LNCAP (cell line): ENCODE measurements at regions not wholly inside any gene's neighbourhood (a gene's known extent, or its start where the extent isn't known, plus 50 kb on each side); places are given as distances from the start of the nearest gene placed in this dataset.

Experiments used
- TF ChIP-seq, protein P1 (sequence below): fragments of 450-650 bp; IDR thresholded peaks from 2 replicates; pipeline ENCODE4 v1.5.1; 2017; ENCODE audit warnings: mild to moderate bottlenecking

DNA sequence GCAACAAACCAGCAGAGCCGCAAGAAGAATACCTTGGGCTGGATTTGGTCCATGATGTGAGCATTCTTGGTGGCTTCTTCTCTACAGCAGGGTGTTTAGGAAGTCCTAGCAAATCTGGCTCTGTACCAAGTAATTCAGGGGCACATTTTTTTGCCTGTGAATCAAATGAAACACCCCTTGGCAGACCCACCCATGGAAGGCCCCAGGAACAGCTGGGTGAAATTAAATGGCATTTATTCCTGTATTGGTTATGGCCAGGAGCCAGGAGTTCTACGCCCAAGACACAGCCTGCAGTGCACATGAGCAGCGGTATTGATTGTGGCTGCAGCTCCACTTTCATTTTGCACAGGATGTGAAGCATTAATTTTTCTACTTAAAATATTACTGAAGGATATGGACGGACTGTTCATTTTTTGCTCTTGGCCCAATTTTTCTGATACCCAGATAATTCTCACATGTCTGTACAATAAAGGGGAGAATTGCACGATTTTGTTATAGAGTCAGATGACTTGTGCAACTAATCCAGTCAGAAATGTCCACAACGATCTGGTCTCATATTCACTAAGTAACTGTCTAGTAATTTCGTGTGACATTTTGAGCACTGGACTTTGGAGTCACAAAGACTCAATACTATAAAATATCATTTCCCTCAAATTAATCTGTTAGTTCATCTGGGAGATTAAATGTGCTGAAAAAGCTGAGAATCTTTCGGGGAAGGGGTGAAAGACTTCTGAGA is 120.7 kb upstream of the APC start:
- TF ChIP-seq, protein P1, sequence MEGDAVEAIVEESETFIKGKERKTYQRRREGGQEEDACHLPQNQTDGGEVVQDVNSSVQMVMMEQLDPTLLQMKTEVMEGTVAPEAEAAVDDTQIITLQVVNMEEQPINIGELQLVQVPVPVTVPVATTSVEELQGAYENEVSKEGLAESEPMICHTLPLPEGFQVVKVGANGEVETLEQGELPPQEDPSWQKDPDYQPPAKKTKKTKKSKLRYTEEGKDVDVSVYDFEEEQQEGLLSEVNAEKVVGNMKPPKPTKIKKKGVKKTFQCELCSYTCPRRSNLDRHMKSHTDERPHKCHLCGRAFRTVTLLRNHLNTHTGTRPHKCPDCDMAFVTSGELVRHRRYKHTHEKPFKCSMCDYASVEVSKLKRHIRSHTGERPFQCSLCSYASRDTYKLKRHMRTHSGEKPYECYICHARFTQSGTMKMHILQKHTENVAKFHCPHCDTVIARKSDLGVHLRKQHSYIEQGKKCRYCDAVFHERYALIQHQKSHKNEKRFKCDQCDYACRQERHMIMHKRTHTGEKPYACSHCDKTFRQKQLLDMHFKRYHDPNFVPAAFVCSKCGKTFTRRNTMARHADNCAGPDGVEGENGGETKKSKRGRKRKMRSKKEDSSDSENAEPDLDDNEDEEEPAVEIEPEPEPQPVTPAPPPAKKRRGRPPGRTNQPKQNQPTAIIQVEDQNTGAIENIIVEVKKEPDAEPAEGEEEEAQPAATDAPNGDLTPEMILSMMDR, result no peak

DNA sequence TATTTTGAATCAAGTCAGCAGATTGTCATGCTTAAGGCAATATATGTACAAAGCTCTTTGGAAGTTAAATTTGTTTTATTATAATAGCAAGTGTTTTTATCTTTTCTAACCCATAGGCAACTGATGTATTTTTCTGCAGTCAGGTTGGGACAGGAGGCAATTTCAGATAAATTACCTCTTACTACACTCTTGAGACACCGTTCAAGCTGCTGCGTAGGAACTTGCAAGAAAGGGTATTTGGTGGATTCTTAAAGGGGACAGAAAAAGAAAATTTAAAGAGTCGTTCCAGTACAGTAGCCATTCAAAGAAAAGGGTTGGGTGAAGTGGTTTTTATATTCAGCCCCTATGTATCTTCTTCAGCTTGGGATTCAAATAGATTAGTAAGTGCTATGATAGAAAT is 112.4 kb upstream of the APC start:
- TF ChIP-seq, protein P1, result no peak

DNA sequence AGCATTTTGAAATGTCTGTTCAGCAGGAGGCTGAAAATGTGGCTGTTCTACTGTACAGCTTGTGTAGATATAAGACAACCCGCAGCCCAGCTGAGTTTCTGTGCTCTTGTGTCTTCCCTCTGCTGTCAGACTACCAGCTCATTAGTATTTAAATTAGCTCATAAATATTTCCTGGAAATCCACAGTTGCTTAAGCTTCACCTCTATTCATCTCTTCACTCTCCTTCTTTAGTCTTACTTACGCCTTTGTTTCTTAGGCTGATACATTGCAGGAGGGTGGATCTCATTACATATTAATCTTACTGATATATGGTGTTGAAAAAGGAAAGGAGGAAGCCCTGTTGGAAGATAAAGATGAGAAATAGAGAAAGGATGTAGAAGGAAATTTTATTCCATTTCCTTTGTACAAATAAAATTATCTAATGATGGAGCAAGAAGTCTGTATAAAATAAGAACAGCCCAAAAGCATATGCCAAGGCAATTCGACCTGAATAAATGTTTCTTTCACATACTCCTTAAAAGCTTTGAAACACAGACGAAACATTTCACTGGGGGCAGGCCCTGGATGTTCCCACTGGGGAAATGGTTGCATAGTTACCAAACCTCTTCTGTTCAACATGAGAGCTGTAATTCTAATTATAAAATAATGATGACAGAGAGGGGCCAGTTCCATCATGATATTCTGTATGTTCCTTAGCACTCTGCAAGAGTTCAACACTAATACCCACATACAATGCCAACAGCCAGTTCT is 111.8 kb upstream of the APC start:
- TF ChIP-seq, protein P1, result no peak

- TF ChIP-seq, protein P1, result no peak
These were observed 111.0 kb upstream of the APC start for GRCh38 chr5:112626715-112627114.

- TF ChIP-seq, protein P1, result no peak
These were observed 109.3 kb upstream of the APC start for GRCh38 chr5:112628214-112628980.

DNA sequence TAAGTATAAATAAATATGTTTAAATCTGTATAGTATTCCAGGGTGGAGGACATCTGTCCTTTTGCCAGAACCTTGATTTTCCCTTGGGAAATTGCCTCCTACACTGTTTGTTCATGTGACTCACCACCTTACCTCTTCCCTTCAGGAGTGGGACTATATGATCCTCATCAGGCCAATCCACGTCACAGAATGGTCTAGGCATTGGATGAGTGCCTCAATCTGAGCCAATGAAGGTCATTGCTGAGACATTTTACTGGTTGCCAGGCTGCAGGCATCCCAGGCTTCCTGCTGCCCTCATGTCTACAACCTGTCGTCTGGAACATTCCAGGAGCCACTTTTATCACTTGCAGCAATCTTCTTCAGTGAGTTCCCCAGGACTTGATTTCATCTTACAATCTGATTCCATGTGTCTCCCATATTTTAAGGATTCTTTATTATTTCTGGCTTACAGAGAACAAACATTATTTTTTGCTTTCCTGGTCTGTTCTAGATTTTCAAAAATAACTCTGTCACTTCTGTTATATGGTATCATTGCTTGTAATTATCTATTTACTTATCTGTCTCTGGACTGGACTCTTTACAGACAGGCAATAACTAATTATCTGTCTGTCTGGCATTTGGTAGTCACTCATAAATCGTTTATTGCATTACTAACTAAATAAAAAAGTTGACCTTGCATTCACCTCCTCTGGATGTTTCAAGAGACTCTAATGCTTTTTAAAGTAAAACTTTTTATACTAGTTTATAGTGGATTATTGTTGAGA is 107.3 kb upstream of the APC start:
- TF ChIP-seq, protein P1, result no peak

DNA sequence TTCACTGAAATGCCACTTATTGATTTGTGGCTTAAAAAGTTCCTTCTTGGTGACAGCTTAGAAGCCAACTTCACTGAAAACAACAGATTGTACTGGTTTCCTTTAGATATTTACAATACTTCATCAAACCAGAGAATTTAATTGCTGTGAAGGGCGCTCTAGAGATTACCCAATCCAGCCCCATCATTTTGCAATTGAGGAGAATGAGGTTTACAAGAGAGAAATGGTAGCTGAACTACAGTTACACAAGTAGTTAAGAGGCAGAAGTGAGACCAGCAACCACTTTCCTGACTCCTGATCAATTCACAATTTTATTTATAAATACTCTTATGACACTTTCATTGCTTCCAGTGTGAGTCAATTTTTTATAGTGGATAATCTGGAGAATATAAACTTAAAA is 103.5 kb upstream of the APC start:
- TF ChIP-seq, protein P1, result no peak
